Fibroblast of lung (primary cell): ENCODE measurements at regions not wholly inside any gene's neighbourhood (a gene's known extent, or its start where the extent isn't known, plus 50 kb on each side); places are given as distances from the start of the nearest gene placed in this dataset.

Source experiments
- DNase-seq, 2 donors: peaks; one replicate each; pipeline versions ENCODE4 v3.0.0 to v3.0.0-alpha.2; 2010; ENCODE audit warnings: low read depth in 2 of 2
- H2AFZ ChIP-seq: 2 replicates; pipeline ENCODE4 v1.5.1; 2012; ENCODE audit warnings: low read length, control low read depth, inconsistent platforms
- H3K27ac ChIP-seq: 2 replicates; pipeline ENCODE4 v1.5.1; 2011; ENCODE audit warnings: low read length, control low read depth; ENCODE audit not compliant: insufficient read depth
- H3K27me3 ChIP-seq: 2 replicates; pipeline ENCODE4 v1.5.1; 2011; ENCODE audit warnings: mild to moderate bottlenecking, low read length; ENCODE audit not compliant: control insufficient read depth, insufficient read depth
- H3K36me3 ChIP-seq: 2 replicates; pipeline ENCODE4 v1.5.1; 2011; ENCODE audit warnings: low read length; ENCODE audit not compliant: control insufficient read depth, insufficient read depth
- H3K4me1 ChIP-seq: 2 replicates; pipeline ENCODE4 v1.5.1; 2011; ENCODE audit warnings: low read length; ENCODE audit not compliant: control insufficient read depth, insufficient read depth; ENCODE audit errors: extremely low read depth
- H3K4me2 ChIP-seq: 2 replicates; pipeline ENCODE4 v1.5.1; 2011; ENCODE audit warnings: low read length, control low read depth; ENCODE audit not compliant: insufficient read depth; ENCODE audit errors: extremely low read depth
- H3K4me3 ChIP-seq, 4 experiments: fragments of 200-600 bp in 1 of 4; sonication (generic) in 1 of 4; replicated peaks in 1 of 4; 2 replicates each; pipeline ENCODE4 v1.5.1; 2011 to 2016; ENCODE audit warnings: low read length in 4 of 4, low read depth in 3 of 4, mild to moderate bottlenecking in 3 of 4, control low read depth in 2 of 4, inconsistent platforms in 1 of 4, mixed read lengths in 1 of 4; ENCODE audit not compliant: insufficient read depth in 1 of 4; ENCODE audit errors: control extremely low read depth in 1 of 4
- H3K79me2 ChIP-seq: 2 replicates; pipeline ENCODE4 v1.5.1; 2012; ENCODE audit warnings: mild to moderate bottlenecking, low read length, inconsistent platforms; ENCODE audit not compliant: control insufficient read depth, insufficient read depth
- H3K9ac ChIP-seq: 2 replicates; pipeline ENCODE4 v1.5.1; 2011; ENCODE audit warnings: mild to moderate bottlenecking, low read length, control low read depth; ENCODE audit not compliant: insufficient read depth
- H3K9me3 ChIP-seq: 2 replicates; pipeline ENCODE4 v1.5.1; 2012; ENCODE audit warnings: low read depth, low read length; ENCODE audit not compliant: control insufficient read depth, insufficient read depth
- H4K20me1 ChIP-seq: 2 replicates; pipeline ENCODE4 v1.5.1; 2011; ENCODE audit warnings: low read length; ENCODE audit not compliant: control insufficient read depth, insufficient read depth; ENCODE audit errors: extremely low read depth
- EZH2 ChIP-seq: IDR thresholded peaks from 2 replicates; pipeline ENCODE4 v1.5.1; 2012; ENCODE audit warnings: low read length, control low read depth, mild to moderate bottlenecking; ENCODE audit errors: missing control alignments
- TF ChIP-seq, protein P1 (sequence below), 2 donors: IDR thresholded peaks in 1 of 2; conservative IDR thresholded peaks in 1 of 2; 1 replicate in 1 of 2; 2 replicates in 1 of 2; pipeline ENCODE4 v1.5.1; 2011 to 2012; ENCODE audit warnings: low read length in 2 of 2, control low read depth in 1 of 2, inconsistent platforms in 1 of 2, low read depth in 1 of 2, mild to moderate bottlenecking in 1 of 2

DNA sequence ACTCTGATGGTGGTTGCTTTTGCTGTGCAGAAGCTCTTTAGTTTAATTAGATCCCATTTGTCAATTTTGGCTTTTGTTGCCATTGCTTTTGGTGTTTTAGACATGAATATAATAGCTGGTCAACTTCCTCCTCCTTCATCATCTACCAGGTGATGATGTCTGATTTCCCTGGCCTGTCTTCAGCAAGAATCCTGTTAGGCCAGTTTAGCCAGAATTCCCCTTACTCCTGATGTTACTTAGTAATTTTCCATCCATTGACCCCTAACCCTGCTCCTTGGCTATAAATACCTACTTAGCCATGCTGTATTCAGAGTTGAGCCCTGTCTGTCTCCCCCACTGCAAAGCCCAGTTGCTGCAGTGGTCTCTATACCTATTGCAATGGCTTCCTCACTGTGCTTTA is 91.4 kb downstream of the ZNF777 start:
- no peaks in the 10 kb centered on the region for H3K79me2 ChIP-seq

DNA sequence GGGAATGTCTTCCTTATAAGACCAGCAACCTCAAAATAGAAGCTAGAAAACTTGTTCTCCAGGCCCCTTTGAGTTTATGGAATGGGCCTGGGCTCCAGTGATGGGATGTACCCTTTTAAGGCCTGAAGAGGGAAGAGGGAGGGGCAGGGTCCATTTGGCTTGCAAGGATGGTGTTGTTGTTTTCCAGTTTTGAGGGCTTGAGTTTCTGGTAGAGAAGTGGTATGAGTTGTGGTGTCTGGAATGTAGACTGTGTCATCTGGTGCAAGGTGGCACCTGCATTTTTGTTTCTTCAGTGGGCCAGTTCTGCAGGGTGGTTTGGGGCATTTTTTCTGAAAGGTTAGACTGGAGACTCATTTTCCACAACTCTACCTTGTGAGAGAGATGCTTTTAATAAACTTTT is 90.1 kb downstream of the ZNF777 start:
- no peak overlapping the region for H3K4me3 ChIP-seq
- H3K27me3 ChIP-seq = no peaks in the 10 kb centered on the region
- H4K20me1 ChIP-seq = no peaks in the 10 kb centered on the region
- DNase-seq = no peak
- H3K9ac ChIP-seq = no peak overlapping the region
- no peak overlapping the region for H3K27ac ChIP-seq
- TF ChIP-seq EZH2 = no peak
- TF ChIP-seq, protein P1, sequence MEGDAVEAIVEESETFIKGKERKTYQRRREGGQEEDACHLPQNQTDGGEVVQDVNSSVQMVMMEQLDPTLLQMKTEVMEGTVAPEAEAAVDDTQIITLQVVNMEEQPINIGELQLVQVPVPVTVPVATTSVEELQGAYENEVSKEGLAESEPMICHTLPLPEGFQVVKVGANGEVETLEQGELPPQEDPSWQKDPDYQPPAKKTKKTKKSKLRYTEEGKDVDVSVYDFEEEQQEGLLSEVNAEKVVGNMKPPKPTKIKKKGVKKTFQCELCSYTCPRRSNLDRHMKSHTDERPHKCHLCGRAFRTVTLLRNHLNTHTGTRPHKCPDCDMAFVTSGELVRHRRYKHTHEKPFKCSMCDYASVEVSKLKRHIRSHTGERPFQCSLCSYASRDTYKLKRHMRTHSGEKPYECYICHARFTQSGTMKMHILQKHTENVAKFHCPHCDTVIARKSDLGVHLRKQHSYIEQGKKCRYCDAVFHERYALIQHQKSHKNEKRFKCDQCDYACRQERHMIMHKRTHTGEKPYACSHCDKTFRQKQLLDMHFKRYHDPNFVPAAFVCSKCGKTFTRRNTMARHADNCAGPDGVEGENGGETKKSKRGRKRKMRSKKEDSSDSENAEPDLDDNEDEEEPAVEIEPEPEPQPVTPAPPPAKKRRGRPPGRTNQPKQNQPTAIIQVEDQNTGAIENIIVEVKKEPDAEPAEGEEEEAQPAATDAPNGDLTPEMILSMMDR (conservative IDR thresholded peaks at IDR 0.05 in 1 of 2, IDR thresholded peaks at IDR 0.05 in 1 of 2; ENCODE audit: low read depth in 1 of 2, low read length in 2 of 2) = no peak
- H3K79me2 ChIP-seq = no peaks in the 10 kb centered on the region
- no peak overlapping the region for H2AFZ ChIP-seq
- H3K4me1 ChIP-seq = no peaks in the 10 kb centered on the region
- no peaks in the 10 kb centered on the region for H3K36me3 ChIP-seq
- H3K4me2 ChIP-seq = no peak overlapping the region
- H3K9me3 ChIP-seq = no peaks in the 10 kb centered on the region

More for the DNA sequence above, 91.4 kb downstream of the ZNF777 start:
- H2AFZ ChIP-seq = no peak overlapping the region
- no peak for DNase-seq
- TF ChIP-seq, protein P1 (conservative IDR thresholded peaks at IDR 0.05 in 1 of 2, IDR thresholded peaks at IDR 0.05 in 1 of 2; ENCODE audit: low read depth in 1 of 2, low read length in 2 of 2) = no peak
- TF ChIP-seq EZH2 = no peak
- no peaks in the 10 kb centered on the region for H3K9me3 ChIP-seq
- H4K20me1 ChIP-seq = no peaks in the 10 kb centered on the region
- H3K27me3 ChIP-seq = no peaks in the 10 kb centered on the region
- no peaks in the 10 kb centered on the region for H3K4me1 ChIP-seq
- H3K36me3 ChIP-seq = no peaks in the 10 kb centered on the region
- H3K9ac ChIP-seq = no peak overlapping the region
- no peak overlapping the region for H3K4me2 ChIP-seq
- no peak overlapping the region for H3K4me3 ChIP-seq
- H3K27ac ChIP-seq = no peak overlapping the region

DNA sequence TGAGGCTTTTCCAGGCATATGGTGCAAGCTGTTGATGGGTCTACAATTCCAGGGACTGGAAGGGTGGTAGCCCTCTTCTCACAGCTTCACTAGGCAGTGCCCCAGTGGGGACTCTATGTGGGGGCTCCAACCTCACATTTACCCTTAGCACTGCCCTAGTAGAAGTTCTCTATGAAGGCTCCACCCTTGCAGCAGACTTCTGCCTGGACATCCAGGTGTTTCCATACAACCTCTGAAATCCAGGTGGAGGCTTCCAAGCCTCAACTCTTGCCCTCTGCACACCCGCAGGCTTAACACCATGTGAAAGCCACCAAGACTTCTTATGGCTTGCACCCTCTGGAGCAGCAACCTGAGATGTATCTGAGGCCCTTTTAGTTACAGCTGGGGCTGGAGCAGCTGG is 87.8 kb downstream of the ZNF777 start:
- H3K4me1 ChIP-seq = no peaks in the 10 kb centered on the region
- H3K9ac ChIP-seq = no peak overlapping the region
- H3K27ac ChIP-seq = no peak overlapping the region
- no peak overlapping the region for H3K4me3 ChIP-seq
- DNase-seq = no peak
- no peaks in the 10 kb centered on the region for H3K79me2 ChIP-seq
- TF ChIP-seq, protein P1 (conservative IDR thresholded peaks at IDR 0.05 in 1 of 2, IDR thresholded peaks at IDR 0.05 in 1 of 2; ENCODE audit: low read depth in 1 of 2, low read length in 2 of 2) = no peak
- no peak for TF ChIP-seq EZH2
- H4K20me1 ChIP-seq = no peaks in the 10 kb centered on the region
- H3K9me3 ChIP-seq = no peaks in the 10 kb centered on the region
- no peaks in the 10 kb centered on the region for H3K27me3 ChIP-seq
- no peak overlapping the region for H3K4me2 ChIP-seq
- H3K36me3 ChIP-seq = no peaks in the 10 kb centered on the region
- no peak overlapping the region for H2AFZ ChIP-seq
